H1 (cell line): ENCODE measurements at regions not wholly inside any gene's neighbourhood (a gene's known extent, or its start where the extent isn't known, plus 50 kb on each side); places are given as distances from the start of the nearest gene placed in this dataset.

Experiments
- CTCF ChIA-PET: fragments of 300-600 bp; sonication (Branson Sonifier 250); formaldehyde crosslinking; loops from one replicate; lab custom pipeline; 2021; ENCODE audit not compliant: partially characterized antibody; lab: Charles Lee
- POLR2A ChIA-PET: fragments of 300-600 bp; sonication (Branson Sonifier 250); formaldehyde crosslinking; loops from one replicate; lab custom pipeline; 2021; ENCODE audit warnings: inconsistent platforms; ENCODE audit not compliant: partially characterized antibody; lab: Charles Lee
- DNase-seq, 2 experiments: peaks; one replicate each; pipeline versions ENCODE4 v3.0.0 to v3.0.0-alpha.2; 2010 to 2022; ENCODE audit warnings: low spot score in 2 of 2, low read depth in 1 of 2, mixed read lengths in 1 of 2
- FAIRE-seq: peaks from 2 replicates; lab custom pipeline; 2011; peaks lifted over from hg19 to GRCh38; lab: Jason Lieb, UNC
- H2AFZ ChIP-seq: 2 replicates; pipeline ENCODE4 v1.8.1; 2012; ENCODE audit warnings: low read length, inconsistent platforms
- H2AK5ac ChIP-seq: 2 replicates; pipeline ENCODE4 v1.6.1; 2013; ENCODE audit warnings: low read depth, low read length
- H2BK120ac ChIP-seq: replicated peaks from 2 replicates; pipeline ENCODE3; 2013; ENCODE audit warnings: low read depth, low read length, inconsistent platforms
- H2BK12ac ChIP-seq: 2 replicates; pipeline ENCODE4 v1.6.1; 2013; ENCODE audit warnings: low read depth, low read length
- H2BK15ac ChIP-seq: 2 replicates; pipeline ENCODE4 v1.6.1; 2013; ENCODE audit warnings: low read length
- H2BK20ac ChIP-seq: 2 replicates; pipeline ENCODE4 v1.6.1; 2013; ENCODE audit warnings: low read length
- H2BK5ac ChIP-seq: 2 replicates; pipeline ENCODE4 v1.6.1; 2013; ENCODE audit warnings: low read depth, low read length
- H3K14ac ChIP-seq: 2 replicates; pipeline ENCODE4 v1.6.1; 2013; ENCODE audit warnings: inconsistent platforms; ENCODE audit not compliant: insufficient read length
- H3K18ac ChIP-seq: 2 replicates; pipeline ENCODE4 v1.6.1; 2013; ENCODE audit warnings: low read length; ENCODE audit errors: extremely low read depth
- H3K23ac ChIP-seq: 2 replicates; pipeline ENCODE4 v1.6.1; 2013; ENCODE audit warnings: inconsistent platforms; ENCODE audit not compliant: insufficient read length
- H3K23me2 ChIP-seq: 2 replicates; pipeline ENCODE4 v1.6.1; 2013; ENCODE audit warnings: low read depth, low read length
- H3K27ac ChIP-seq: 2 replicates; pipeline ENCODE4 v1.6.1; 2011; ENCODE audit warnings: low read depth, low read length, inconsistent platforms
- H3K27me3 ChIP-seq, 4 experiments: replicated peaks in 1 of 4; 1 replicate in 1 of 4; 2 replicates in 3 of 4; pipeline versions ENCODE4 v1.6.1 to v1.8.1; 2011 to 2013; ENCODE audit warnings: low read length in 3 of 4, mild to moderate bottlenecking in 3 of 4, inconsistent platforms in 2 of 4, mixed read lengths in 2 of 4, moderate library complexity in 1 of 4; ENCODE audit not compliant: control insufficient read depth in 3 of 4, insufficient read depth in 3 of 4; ENCODE audit errors: extremely low read depth in 1 of 4
- H3K36me3 ChIP-seq, 4 experiments: 2 replicates each; pipeline versions ENCODE4 v1.6.1 to v1.8.1; 2011 to 2013; ENCODE audit warnings: mild to moderate bottlenecking in 4 of 4, low read length in 3 of 4, moderate library complexity in 2 of 4, control low read depth in 1 of 4, inconsistent platforms in 1 of 4; ENCODE audit not compliant: insufficient read depth in 4 of 4, control insufficient read depth in 2 of 4
- H3K4ac ChIP-seq: replicated peaks from 2 replicates; pipeline ENCODE3; 2013; ENCODE audit warnings: low read length, low read depth, mixed read lengths, inconsistent platforms; ENCODE audit not compliant: insufficient read length
- H3K4me1 ChIP-seq, 4 experiments: replicated peaks in 1 of 4; 1 replicate in 1 of 4; 2 replicates in 3 of 4; pipeline versions ENCODE4 v1.6.1 to v1.8.1; 2011 to 2013; ENCODE audit warnings: low read length in 3 of 4, inconsistent platforms in 2 of 4, mixed read lengths in 1 of 4; ENCODE audit not compliant: insufficient read depth in 4 of 4, control insufficient read depth in 3 of 4
- H3K4me2 ChIP-seq, 2 experiments: 2 replicates each; pipeline versions ENCODE4 v1.6.1 to v1.8.1; 2011 to 2013; ENCODE audit warnings: low read depth in 2 of 2, low read length in 2 of 2, control low read depth in 1 of 2, inconsistent platforms in 1 of 2, mild to moderate bottlenecking in 1 of 2; ENCODE audit not compliant: insufficient read depth in 1 of 2
- H3K4me3 ChIP-seq, 4 experiments: fragments of 200-600, 300-600 bp in 1 of 4; sonication (generic), shearing (Covaris generic), sonication (Bioruptor Twin) in 1 of 4; 2 replicates each; pipeline versions ENCODE4 v1.5.1 to v1.8.1; 2011 to 2016; ENCODE audit warnings: low read length in 4 of 4, low read depth in 3 of 4, control low read depth in 2 of 4, inconsistent platforms in 2 of 4, mild to moderate bottlenecking in 2 of 4, mixed read lengths in 1 of 4, moderate library complexity in 1 of 4; ENCODE audit not compliant: insufficient read depth in 2 of 4; ENCODE audit errors: extremely low read depth in 1 of 4
- H3K56ac ChIP-seq: replicated peaks from 2 replicates; pipeline ENCODE3; 2013; ENCODE audit warnings: low read depth, mild to moderate bottlenecking, mixed read lengths, low read length, inconsistent platforms; ENCODE audit not compliant: insufficient read length
- H3K79me1 ChIP-seq: 2 replicates; pipeline ENCODE4 v1.6.1; 2013; ENCODE audit warnings: low read depth, low read length, control low read depth
- H3K79me2 ChIP-seq, 2 experiments: 2 replicates each; pipeline versions ENCODE4 v1.6.1 to v1.8.1; 2012 to 2013; ENCODE audit warnings: low read length in 2 of 2, mild to moderate bottlenecking in 2 of 2, inconsistent platforms in 1 of 2; ENCODE audit not compliant: insufficient read depth in 2 of 2, control insufficient read depth in 1 of 2
- H3K9ac ChIP-seq, 4 experiments: replicated peaks in 1 of 4; 1 replicate in 1 of 4; 2 replicates in 3 of 4; pipeline versions ENCODE4 v1.6.1 to v1.8.1; 2011 to 2013; ENCODE audit warnings: low read depth in 3 of 4, low read length in 3 of 4, control low read depth in 2 of 4, mild to moderate bottlenecking in 2 of 4, moderate library complexity in 2 of 4, inconsistent platforms in 1 of 4; ENCODE audit errors: extremely low read depth in 1 of 4
- H3K9me3 ChIP-seq, 2 experiments: 2 replicates each; pipeline versions ENCODE4 v1.6.1 to v1.8.1; 2012 to 2013; ENCODE audit warnings: mild to moderate bottlenecking in 2 of 2, moderate library complexity in 2 of 2, control low read depth in 1 of 2, inconsistent platforms in 1 of 2, low read depth in 1 of 2, low read length in 1 of 2, mixed read lengths in 1 of 2; ENCODE audit not compliant: insufficient read depth in 2 of 2
- H4K20me1 ChIP-seq, 2 experiments: replicated peaks in 1 of 2; 2 replicates each; pipeline versions ENCODE3 to v1.8.1; 2011 to 2013; ENCODE audit warnings: inconsistent platforms in 2 of 2, low read length in 2 of 2, mild to moderate bottlenecking in 1 of 2; ENCODE audit not compliant: insufficient read depth in 2 of 2, control insufficient read depth in 1 of 2
- H4K5ac ChIP-seq: 2 replicates; pipeline ENCODE4 v1.6.1; 2013; ENCODE audit warnings: low read length, low read depth, mixed read lengths, inconsistent platforms; ENCODE audit not compliant: insufficient read length
- H4K8ac ChIP-seq: 2 replicates; pipeline ENCODE4 v1.8.0; 2013; ENCODE audit warnings: mild to moderate bottlenecking, moderate library complexity, low read length, inconsistent platforms; ENCODE audit not compliant: insufficient read depth; ENCODE audit errors: extremely low read depth
- H4K91ac ChIP-seq: replicated peaks from 2 replicates; pipeline ENCODE3; 2013; ENCODE audit warnings: low read length, mixed read lengths, inconsistent platforms; ENCODE audit not compliant: insufficient read length
- BRCA1 ChIP-seq: IDR thresholded peaks from 2 replicates; pipeline ENCODE4 v1.6.1; 2012; ENCODE audit warnings: low read depth, low read length, improper control_type of control experiment
- CREB1 ChIP-seq: IDR thresholded peaks from 2 replicates; pipeline ENCODE4 v1.6.1; 2012; ENCODE audit warnings: inconsistent platforms
- FOSL1 ChIP-seq: IDR thresholded peaks from 2 replicates; pipeline ENCODE4 v1.6.1; 2011; ENCODE audit warnings: mild to moderate bottlenecking, low read depth, low read length, moderate library complexity; ENCODE audit not compliant: insufficient read depth
- WGBS, 2 experiments: shearing (Covaris generic) in 1 of 2; methylation state at CpG; one replicate each; pipeline versions ENCODE4 v1.1.6 to v1.1.7; 2013 to 2015; ENCODE audit warnings: low lambda C conversion rate in 2 of 2, mixed read lengths in 2 of 2, inconsistent platforms in 1 of 2, low coverage in 1 of 2, missing lambda C conversion rate in 1 of 2; ENCODE audit not compliant: insufficient replicate concordance in 2 of 2, insufficient coverage in 1 of 2, insufficient read length in 1 of 2; ENCODE audit errors: extremely low coverage in 1 of 2, missing lambda C conversion rate in 1 of 2; 5-methylcytosine and 5-hydroxymethylcytosine counted together
- TF ChIP-seq, protein P1 (sequence below): IDR thresholded peaks from 2 replicates; pipeline ENCODE4 v1.6.1; 2012; ENCODE audit warnings: inconsistent platforms

DNA sequence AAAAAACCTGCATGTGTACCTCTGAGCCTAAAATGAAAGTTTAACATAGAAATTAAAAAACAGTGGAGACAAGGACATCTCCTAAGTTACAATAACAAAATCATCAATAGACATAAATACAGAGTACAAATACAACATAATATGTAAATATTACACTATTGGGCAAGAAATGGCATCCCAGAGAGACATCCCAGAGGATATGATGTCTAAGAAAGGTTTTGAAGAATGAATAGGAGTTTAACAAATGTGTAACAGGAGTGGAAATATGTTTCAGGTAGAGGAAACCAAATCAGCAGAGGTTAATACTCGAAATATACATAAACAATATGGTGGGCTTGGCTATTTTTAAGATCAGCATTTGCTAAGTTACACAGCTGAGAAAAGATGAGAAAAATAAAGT is 447.7 kb upstream of the MAF start:
- H3K56ac ChIP-seq = no peak overlapping the region
- H3K9ac ChIP-seq = no peak overlapping the region
- H3K4me1 ChIP-seq = no peaks in the 10 kb centered on the region
- no peak for FAIRE-seq
- H3K23ac ChIP-seq = no peak overlapping the region
- no peaks in the 10 kb centered on the region for H3K9me3 ChIP-seq
- no peaks in the 10 kb centered on the region for H3K79me2 ChIP-seq
- H3K4ac ChIP-seq = no peak overlapping the region
- no peaks in the 10 kb centered on the region for H3K27me3 ChIP-seq
- H3K36me3 ChIP-seq = no peaks in the 10 kb centered on the region
- no peak overlapping the region for H4K8ac ChIP-seq
- H3K4me3 ChIP-seq = no peak overlapping the region
- no peak overlapping the region for H3K14ac ChIP-seq
- H4K5ac ChIP-seq = no peak overlapping the region
- CTCF ChIA-PET = no interaction called here
- H2AFZ ChIP-seq = no peak overlapping the region
- POLR2A ChIA-PET = no interaction called here
- H4K20me1 ChIP-seq = no peaks in the 10 kb centered on the region
- no peak overlapping the region for H2AK5ac ChIP-seq
- no peak overlapping the region for H4K91ac ChIP-seq
- no peak overlapping the region for H2BK5ac ChIP-seq
- no peak overlapping the region for H3K4me2 ChIP-seq
- no peak overlapping the region for H2BK12ac ChIP-seq
- H3K23me2 ChIP-seq = no peaks in the 10 kb centered on the region
- no peak overlapping the region for H3K27ac ChIP-seq
- no peak for DNase-seq
- no peak overlapping the region for H2BK15ac ChIP-seq
- H2BK120ac ChIP-seq = no peak overlapping the region
- no peak overlapping the region for H2BK20ac ChIP-seq
- H3K79me1 ChIP-seq = no peaks in the 10 kb centered on the region
- 82% methylated on average over 1 of the region's 1 CpG; no CpG with 5 or more reads in 1 of the 2 experiments for WGBS, 2 experiments
- H3K18ac ChIP-seq = no peak overlapping the region
- TF ChIP-seq BRCA1 (no peak), CREB1 (no peak), FOSL1 (no peak)
- TF ChIP-seq, protein P1, sequence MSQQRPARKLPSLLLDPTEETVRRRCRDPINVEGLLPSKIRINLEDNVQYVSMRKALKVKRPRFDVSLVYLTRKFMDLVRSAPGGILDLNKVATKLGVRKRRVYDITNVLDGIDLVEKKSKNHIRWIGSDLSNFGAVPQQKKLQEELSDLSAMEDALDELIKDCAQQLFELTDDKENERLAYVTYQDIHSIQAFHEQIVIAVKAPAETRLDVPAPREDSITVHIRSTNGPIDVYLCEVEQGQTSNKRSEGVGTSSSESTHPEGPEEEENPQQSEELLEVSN = no peak
